HepG2 (cell line): ENCODE measurements at regions not wholly inside any gene's neighbourhood (a gene's known extent, or its start where the extent isn't known, plus 50 kb on each side); places are given as distances from the start of the nearest gene placed in this dataset.
A peak's percentile ranks its signal among the peaks of the same experiment; 100 is the strongest.

Experiments
- ATAC-seq: fragments of 200-7000 bp; cut with Tn5 transposase; 3 replicates; pipeline ENCODE4 v1.9.1; 2020; ENCODE audit warnings: mild to moderate bottlenecking, moderate library complexity
- BruUV-seq: library from RNA; stranded (reverse); fragments of 400-500 nt; replicated peaks from 2 replicates; lab custom pipeline; 2021; lab: Mats Ljungman, UMichigan
- CTCF ChIA-PET: fragments of 300-600 bp; formaldehyde crosslinking; extraction: SDS; loops from one replicate; lab custom pipeline; 2021; ENCODE audit warnings: low total read pairs, inconsistent platforms, low intra/inter-chr PET ratio; lab: Yijun Ruan, JAX
- POLR2A ChIA-PET: fragments of 350-600 bp; sonication (Branson Sonifier 250); formaldehyde crosslinking; loops from one replicate; lab custom pipeline; 2020; ENCODE audit warnings: antibody characterized with exemption, inconsistent platforms; lab: Yijun Ruan, JAX
- DNase-seq: peaks from one replicate; pipeline ENCODE4 v3.0.0-alpha.2; 2015; ENCODE audit warnings: low spot score
- FAIRE-seq: peaks from 3 replicates; lab custom pipeline; 2011; peaks lifted over from hg19 to GRCh38; lab: Jason Lieb, UNC
- H2AFZ ChIP-seq: one replicate; pipeline ENCODE4 v1.6.1; 2011; ENCODE audit warnings: low read length, inconsistent platforms
- H3K27ac ChIP-seq: fragments of 300-600 bp; 3 replicates; pipeline ENCODE4 v1.8.0; 2011; ENCODE audit warnings: mixed run types, mild to moderate bottlenecking, mixed read lengths, low read length, inconsistent platforms; ENCODE audit not compliant: insufficient read depth; ENCODE audit errors: extremely low read length
- H3K27me3 ChIP-seq, 2 experiments: fragments of 200-600 bp in 1 of 2; 2 replicates in 1 of 2; 3 replicates in 1 of 2; pipeline versions ENCODE4 v1.6.0 to v1.8.0; 2011; ENCODE audit warnings: low read length in 2 of 2, mild to moderate bottlenecking in 2 of 2, moderate library complexity in 2 of 2, inconsistent platforms in 1 of 2; ENCODE audit not compliant: insufficient read depth in 2 of 2, control insufficient read depth in 1 of 2
- H3K36me3 ChIP-seq, 2 experiments: fragments of 200-600 bp in 1 of 2; replicated peaks in 1 of 2; 2 replicates in 1 of 2; 3 replicates in 1 of 2; pipeline versions ENCODE4 v1.5.1 to v1.8.0; 2011; ENCODE audit warnings: low read length in 2 of 2, inconsistent platforms in 1 of 2; ENCODE audit not compliant: insufficient read depth in 2 of 2, control insufficient read depth in 1 of 2
- H3K4me1 ChIP-seq: 2 replicates; pipeline ENCODE4 v1.5.1; 2012; ENCODE audit warnings: low read length, inconsistent platforms; ENCODE audit not compliant: insufficient read depth
- H3K4me2 ChIP-seq: 2 replicates; pipeline ENCODE4 v1.6.0; 2011; ENCODE audit warnings: low read depth, low read length, inconsistent platforms
- H3K4me3 ChIP-seq, 3 experiments: fragments of 200-600 bp in 1 of 3; sonication (generic), shearing (Covaris generic) in 1 of 3; replicated peaks in 1 of 3; 2 replicates each; pipeline ENCODE4 v1.5.1; 2011 to 2016; ENCODE audit warnings: low read length in 3 of 3, inconsistent platforms in 2 of 3, low read depth in 2 of 3, mild to moderate bottlenecking in 2 of 3, control low read depth in 1 of 3, mixed read lengths in 1 of 3; ENCODE audit not compliant: insufficient read depth in 1 of 3
- H3K79me2 ChIP-seq: one replicate; pipeline ENCODE4 v1.6.1; 2011; ENCODE audit warnings: low read length, inconsistent platforms; ENCODE audit not compliant: insufficient read depth
- H3K9ac ChIP-seq: 2 replicates; pipeline ENCODE4 v1.6.0; 2011; ENCODE audit warnings: mild to moderate bottlenecking, low read depth, low read length, inconsistent platforms; ENCODE audit not compliant: insufficient read depth
- H3K9me3 ChIP-seq: 2 replicates; pipeline ENCODE4 v1.5.1; 2012; ENCODE audit warnings: mild to moderate bottlenecking, low read length
- H4K20me1 ChIP-seq: 2 replicates; pipeline ENCODE4 v1.6.0; 2011; ENCODE audit warnings: inconsistent platforms, mild to moderate bottlenecking, low read length, moderate library complexity; ENCODE audit not compliant: insufficient read depth
- ETV5 ChIP-seq: IDR thresholded peaks from 2 replicates; pipeline ENCODE4 v1.6.1; 2018; ENCODE audit warnings: missing biosample characterization, missing genetic modification reagents, inconsistent platforms, borderline replicate concordance
- FOSL2 ChIP-seq: sonication (generic); formaldehyde crosslinking; IDR thresholded peaks from 2 replicates; pipeline ENCODE4 v1.4.0; 2020; ENCODE audit warnings: missing genetic modification reagents
- NFYC ChIP-seq: IDR thresholded peaks from 2 replicates; pipeline ENCODE4 v1.6.1; 2016; ENCODE audit warnings: missing genetic modification reagents, missing compliant biosample characterization
- REL ChIP-seq: sonication (generic); formaldehyde crosslinking; conservative IDR thresholded peaks from 2 replicates; pipeline ENCODE4 v1.8.0; 2022; ENCODE audit warnings: mild to moderate bottlenecking, missing genetic modification reagents, moderate library complexity
- SP1 ChIP-seq, 2 experiments: fragments of 450-650 bp in 1 of 2; sonication (generic) in 1 of 2; formaldehyde crosslinking in 1 of 2; IDR thresholded peaks; 2 replicates each; pipeline versions ENCODE4 v1.4.0 to v1.6.1; 2016 to 2020; ENCODE audit warnings: missing genetic modification reagents in 1 of 2
- ZNF20 ChIP-seq: sonication (generic); formaldehyde crosslinking; IDR thresholded peaks from 2 replicates; pipeline ENCODE4 v1.4.0; 2020; ENCODE audit warnings: mild to moderate bottlenecking, moderate library complexity, missing genetic modification reagents
- ZNF333 ChIP-seq: sonication (generic); formaldehyde crosslinking; IDR thresholded peaks from 2 replicates; pipeline ENCODE4 v1.4.0; 2020; ENCODE audit warnings: mild to moderate bottlenecking, missing genetic modification reagents, borderline replicate concordance
- WGBS: methylation state at CpG from one replicate; pipeline ENCODE4 v1.1.6; 2017; ENCODE audit warnings: low lambda C conversion rate; 5-methylcytosine and 5-hydroxymethylcytosine counted together
- in situ Hi-C: cut with HindIII; loops from 2 replicates; pipeline ENCODE4 v1.10.0; 2017; ENCODE audit warnings: low pct_unique_long_range_greater_than_20kb; ENCODE audit not compliant: extremely low pct_ligation_motif_present
- intact Hi-C: fragments of 100-400 bp; cut with micrococcal nuclease; formaldehyde crosslinking; loops from one replicate; pipeline ENCODE4 v1.10.0; 2022; ENCODE audit not compliant: unreplicated experiment
- TF ChIP-seq, protein P1 (sequence below): sonication (generic); formaldehyde crosslinking; IDR thresholded peaks from 2 replicates; pipeline ENCODE4 v1.5.1; 2020; ENCODE audit warnings: mild to moderate bottlenecking, moderate library complexity, missing genetic modification reagents

DNA sequence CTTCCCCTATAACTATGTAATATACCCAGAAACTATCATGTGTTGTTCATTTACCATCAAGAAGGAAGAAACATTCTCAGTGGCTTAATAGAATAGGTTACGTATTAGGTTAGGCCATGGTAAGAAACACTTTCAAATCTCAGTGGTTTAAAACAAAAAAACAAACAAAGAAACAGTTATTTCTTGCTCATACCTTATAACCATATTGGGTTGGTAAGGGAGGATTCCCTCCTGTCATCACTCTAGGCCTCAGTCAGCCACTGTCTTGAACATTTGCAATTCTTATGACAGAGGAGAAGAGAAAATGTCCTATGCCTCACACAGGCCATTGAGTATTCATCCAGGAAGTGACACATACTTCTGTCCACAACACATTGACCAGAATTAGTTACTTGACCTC lies 727.7 kb upstream of the NECTIN3 start:
- H3K4me3 ChIP-seq = no peak overlapping the region
- H3K9me3 ChIP-seq = no peaks in the 10 kb centered on the region
- FAIRE-seq (no peak), DNase-seq (peak; percentile 19), ATAC-seq (peak; percentile 39)
- intact Hi-C loops = loop anchor here (10.0 kb wide), 1 partner anchor 431 kb away; no protein-coding TSS in a partner anchor
- no peaks in the 10 kb centered on the region for H3K27me3 ChIP-seq
- no peaks in the 10 kb centered on the region for H3K79me2 ChIP-seq
- H3K4me2 ChIP-seq = peak overlapping the region; percentile 71
- H4K20me1 ChIP-seq = no peaks in the 10 kb centered on the region
- in situ Hi-C loops = no loop called here
- no peak overlapping the region for H2AFZ ChIP-seq
- no peak for TF ChIP-seq SP1 (IDR thresholded peaks at IDR 0.05)
- no peak for TF ChIP-seq SP1 (CRISPR knock-in tag; IDR thresholded peaks at IDR 0.05)
- TF ChIP-seq FOSL2 (CRISPR knock-in tag) = peak; percentile 50; the same call in 1 of the 2 replicates
- no peak for TF ChIP-seq ZNF20 (CRISPR knock-in tag)
- peak; percentile 38; the same call in 1 of the 2 replicates for TF ChIP-seq ETV5 (CRISPR knock-in tag)
- TF ChIP-seq NFYC (CRISPR knock-in tag) = no peak
- TF ChIP-seq ZNF333 = no peak
- TF ChIP-seq REL (CRISPR knock-in tag) = no peak
- TF ChIP-seq, protein P1, sequence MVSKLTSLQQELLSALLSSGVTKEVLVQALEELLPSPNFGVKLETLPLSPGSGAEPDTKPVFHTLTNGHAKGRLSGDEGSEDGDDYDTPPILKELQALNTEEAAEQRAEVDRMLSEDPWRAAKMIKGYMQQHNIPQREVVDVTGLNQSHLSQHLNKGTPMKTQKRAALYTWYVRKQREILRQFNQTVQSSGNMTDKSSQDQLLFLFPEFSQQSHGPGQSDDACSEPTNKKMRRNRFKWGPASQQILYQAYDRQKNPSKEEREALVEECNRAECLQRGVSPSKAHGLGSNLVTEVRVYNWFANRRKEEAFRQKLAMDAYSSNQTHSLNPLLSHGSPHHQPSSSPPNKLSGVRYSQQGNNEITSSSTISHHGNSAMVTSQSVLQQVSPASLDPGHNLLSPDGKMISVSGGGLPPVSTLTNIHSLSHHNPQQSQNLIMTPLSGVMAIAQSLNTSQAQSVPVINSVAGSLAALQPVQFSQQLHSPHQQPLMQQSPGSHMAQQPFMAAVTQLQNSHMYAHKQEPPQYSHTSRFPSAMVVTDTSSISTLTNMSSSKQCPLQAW = no peak
- POLR2A ChIA-PET = interaction anchor here (1.3 kb wide), 1 partner anchor 53 kb away, joined by 4 read pairs; no protein-coding TSS in a partner anchor
- H3K4me1 ChIP-seq = peaks cover 42% of the 10 kb centered on the region
- peak overlapping the region; percentile 51 for H3K27ac ChIP-seq
- BruUV-seq = no TSS peak
- CTCF ChIA-PET = no interaction called here
- no peaks in the 10 kb centered on the region for H3K36me3 ChIP-seq
- no peak overlapping the region for H3K9ac ChIP-seq
- WGBS = 97% methylated on average over 1 of the region's 1 CpG
